HEK293 (cell line): ENCODE measurements at regions not wholly inside any gene's neighbourhood (a gene's known extent, or its start where the extent isn't known, plus 50 kb on each side); places are given as distances from the start of the nearest gene placed in this dataset.

Experiments
- CTCF ChIA-PET: fragments of 350-600 bp; formaldehyde crosslinking; extraction: SDS; loops from one replicate; lab custom pipeline; 2021; ENCODE audit warnings: antibody characterized with exemption; lab: Yijun Ruan, JAX
- POLR2A ChIA-PET: fragments of 300-600 bp; formaldehyde crosslinking; extraction: SDS; loops from one replicate; lab custom pipeline; 2020; ENCODE audit warnings: antibody characterized with exemption, inconsistent platforms; lab: Yijun Ruan, JAX
- H3K27ac ChIP-seq: fragments of 200-500 bp; sonication (Bioruptor generic); 2 replicates; pipeline ENCODE4 v1.5.1; 2014; ENCODE audit warnings: low read depth, low read length, control low read depth, inconsistent platforms; ENCODE audit errors: extremely low read depth
- H3K36me3 ChIP-seq, 2 experiments: fragments of 200-500 bp in 1 of 2; sonication (Bioruptor generic) in 1 of 2; 1 replicate in 1 of 2; 2 replicates in 1 of 2; pipeline ENCODE4 v1.5.1; 2014 to 2017; ENCODE audit warnings: inconsistent platforms in 2 of 2, low read length in 2 of 2; ENCODE audit not compliant: control insufficient read depth in 2 of 2, insufficient read depth in 1 of 2
- H3K4me1 ChIP-seq: fragments of 200-500 bp; sonication (Bioruptor generic); 2 replicates; pipeline ENCODE4 v1.5.1; 2014; ENCODE audit warnings: mild to moderate bottlenecking, low read length, inconsistent platforms; ENCODE audit not compliant: control insufficient read depth, insufficient read depth
- H3K4me3 ChIP-seq: 2 replicates; pipeline ENCODE4 v1.5.1; 2011; ENCODE audit warnings: low read depth, mild to moderate bottlenecking, control low read depth, low read length, moderate library complexity
- H3K9me3 ChIP-seq: fragments of 200-500 bp; sonication (Bioruptor generic); 2 replicates; pipeline ENCODE4 v1.5.1; 2014; ENCODE audit warnings: low read depth, low read length, inconsistent platforms; ENCODE audit not compliant: control insufficient read depth, insufficient read depth
- GLIS1 ChIP-seq: fragments of 450-650 bp; formaldehyde crosslinking; IDR thresholded peaks from 2 replicates; pipeline ENCODE4 v1.5.1; 2016; ENCODE audit warnings: missing biosample characterization, missing genetic modification characterization
- HOXC10 ChIP-seq: sonication (generic); formaldehyde crosslinking; IDR thresholded peaks from 2 replicates; pipeline ENCODE4 v1.8.1; 2023; ENCODE audit warnings: mild to moderate bottlenecking, missing genetic modification reagents
- HOXD13 ChIP-seq: sonication (generic); formaldehyde crosslinking; IDR thresholded peaks from 2 replicates; pipeline ENCODE4 v1.8.0; 2022; ENCODE audit warnings: missing genetic modification reagents, borderline replicate concordance
- ZBTB1 ChIP-seq: fragments of 450-650 bp; formaldehyde crosslinking; IDR thresholded peaks from 2 replicates; pipeline ENCODE4 v1.5.1; 2016; ENCODE audit warnings: missing biosample characterization, missing genetic modification characterization
- ZBTB8A ChIP-seq: fragments of 450-650 bp; formaldehyde crosslinking; IDR thresholded peaks from 2 replicates; pipeline ENCODE4 v1.5.1; 2016; ENCODE audit warnings: missing biosample characterization, missing genetic modification characterization
- ZNF121 ChIP-seq: fragments of 450-650 bp; formaldehyde crosslinking; IDR thresholded peaks from 2 replicates; pipeline ENCODE4 v1.5.1; 2016; ENCODE audit warnings: missing biosample characterization, missing genetic modification characterization
- ZNF157 ChIP-seq: fragments of 450-650 bp; formaldehyde crosslinking; IDR thresholded peaks from 2 replicates; pipeline ENCODE4 v1.5.1; 2016; ENCODE audit warnings: missing biosample characterization, missing genetic modification characterization
- ZNF16 ChIP-seq: fragments of 450-650 bp; formaldehyde crosslinking; IDR thresholded peaks from 2 replicates; pipeline ENCODE4 v1.5.1; 2016; ENCODE audit warnings: low read depth, missing biosample characterization, missing genetic modification characterization
- ZNF221 ChIP-seq: fragments of 450-650 bp; formaldehyde crosslinking; IDR thresholded peaks from 2 replicates; pipeline ENCODE4 v1.5.1; 2017; ENCODE audit warnings: missing biosample characterization, missing genetic modification characterization, borderline replicate concordance
- ZNF335 ChIP-seq: fragments of 450-650 bp; formaldehyde crosslinking; conservative IDR thresholded peaks from 2 replicates; pipeline ENCODE4 v1.5.1; 2016; ENCODE audit warnings: missing biosample characterization, missing genetic modification characterization
- ZNF341 ChIP-seq: fragments of 450-650 bp; formaldehyde crosslinking; IDR thresholded peaks from 2 replicates; pipeline ENCODE4; 2016; ENCODE audit warnings: low read depth, missing biosample characterization, missing genetic modification characterization
- ZNF366 ChIP-seq: fragments of 450-650 bp; formaldehyde crosslinking; conservative IDR thresholded peaks from 2 replicates; pipeline ENCODE4 v1.5.1; 2016; ENCODE audit warnings: missing biosample characterization, missing genetic modification characterization
- ZNF433 ChIP-seq: fragments of 450-650 bp; formaldehyde crosslinking; IDR thresholded peaks from 2 replicates; pipeline ENCODE4 v1.5.1; 2016; ENCODE audit warnings: missing biosample characterization, missing genetic modification characterization, low read depth
- ZNF510 ChIP-seq: fragments of 450-650 bp; formaldehyde crosslinking; IDR thresholded peaks from 2 replicates; pipeline ENCODE4 v1.5.1; 2018; ENCODE audit warnings: mild to moderate bottlenecking, missing genetic modification characterization, missing biosample characterization; ENCODE audit not compliant: insufficient replicate concordance
- ZNF529 ChIP-seq: fragments of 450-650 bp; formaldehyde crosslinking; IDR thresholded peaks from 2 replicates; pipeline ENCODE4 v1.5.1; 2017; ENCODE audit warnings: missing genetic modification characterization, missing biosample characterization; ENCODE audit not compliant: insufficient replicate concordance
- ZNF548 ChIP-seq: fragments of 450-650 bp; formaldehyde crosslinking; IDR thresholded peaks from 2 replicates; pipeline ENCODE4 v1.5.1; 2016; ENCODE audit warnings: missing biosample characterization, missing genetic modification characterization
- ZNF560 ChIP-seq: fragments of 450-650 bp; formaldehyde crosslinking; IDR thresholded peaks from 2 replicates; pipeline ENCODE4 v1.5.1; 2017; ENCODE audit warnings: missing biosample characterization, missing genetic modification characterization, borderline replicate concordance
- ZNF658 ChIP-seq: fragments of 450-650 bp; formaldehyde crosslinking; IDR thresholded peaks from 2 replicates; pipeline ENCODE4; 2016; ENCODE audit warnings: missing biosample characterization, missing genetic modification characterization
- ZNF664 ChIP-seq: fragments of 450-650 bp; formaldehyde crosslinking; IDR thresholded peaks from 2 replicates; pipeline ENCODE4 v1.5.1; 2016; ENCODE audit warnings: missing biosample characterization, missing genetic modification characterization
- ZNF670 ChIP-seq: fragments of 450-650 bp; formaldehyde crosslinking; IDR thresholded peaks from 2 replicates; pipeline ENCODE4 v1.5.1; 2016; ENCODE audit warnings: missing biosample characterization, missing genetic modification characterization, low read depth
- ZNF768 ChIP-seq: fragments of 450-650 bp; formaldehyde crosslinking; IDR thresholded peaks from 2 replicates; pipeline ENCODE4 v1.5.1; 2018; ENCODE audit warnings: missing biosample characterization, mild to moderate bottlenecking, missing genetic modification characterization
- ZNF785 ChIP-seq: fragments of 450-650 bp; formaldehyde crosslinking; IDR thresholded peaks from 2 replicates; pipeline ENCODE4 v1.5.1; 2016; ENCODE audit warnings: missing biosample characterization, missing genetic modification characterization
- TF ChIP-seq, protein P1 (sequence below): fragments of 450-650 bp; formaldehyde crosslinking; IDR thresholded peaks from 2 replicates; pipeline ENCODE4 v1.5.1; 2016; ENCODE audit warnings: missing biosample characterization, missing genetic modification characterization
- TF ChIP-seq, protein P2 (sequence below): fragments of 450-650 bp; formaldehyde crosslinking; IDR thresholded peaks from 2 replicates; pipeline ENCODE4 v1.5.1; 2017; ENCODE audit warnings: missing biosample characterization, missing genetic modification characterization
- TF ChIP-seq, protein P3 (sequence below): fragments of 450-650 bp; formaldehyde crosslinking; IDR thresholded peaks from 2 replicates; pipeline ENCODE4 v1.5.1; 2017; ENCODE audit warnings: missing biosample characterization, missing genetic modification characterization
- TF ChIP-seq, protein P4 (sequence below): fragments of 450-650 bp; formaldehyde crosslinking; conservative IDR thresholded peaks from 2 replicates; pipeline ENCODE4 v1.5.1; 2016; ENCODE audit warnings: low read depth, missing biosample characterization, missing genetic modification characterization

DNA sequence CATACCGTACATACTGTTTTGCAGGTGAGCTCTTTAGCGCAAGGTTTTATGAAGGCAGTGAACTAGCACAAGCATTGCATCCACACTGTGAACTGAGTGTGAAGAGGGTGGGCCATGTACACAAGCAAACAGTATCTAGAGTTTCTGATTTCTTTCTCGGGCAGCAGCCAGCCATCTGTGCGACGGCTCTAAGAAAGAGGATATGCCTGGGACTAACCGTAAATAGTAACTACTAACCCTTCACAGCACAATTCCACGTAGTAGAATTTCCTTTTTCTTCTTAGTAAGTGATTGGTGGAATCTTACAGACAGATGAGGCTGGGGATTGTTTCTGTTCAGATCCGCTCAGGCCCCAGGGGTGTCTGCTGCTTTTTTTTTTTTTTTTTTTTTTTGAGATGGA, 89.0 kb downstream of the DRD1 start:
- H3K4me3 ChIP-seq, result no peak overlapping the region
- no peaks in the 10 kb centered on the region for H3K36me3 ChIP-seq
- CTCF ChIA-PET, result no interaction called here
- TF ChIP-seq, protein P1, sequence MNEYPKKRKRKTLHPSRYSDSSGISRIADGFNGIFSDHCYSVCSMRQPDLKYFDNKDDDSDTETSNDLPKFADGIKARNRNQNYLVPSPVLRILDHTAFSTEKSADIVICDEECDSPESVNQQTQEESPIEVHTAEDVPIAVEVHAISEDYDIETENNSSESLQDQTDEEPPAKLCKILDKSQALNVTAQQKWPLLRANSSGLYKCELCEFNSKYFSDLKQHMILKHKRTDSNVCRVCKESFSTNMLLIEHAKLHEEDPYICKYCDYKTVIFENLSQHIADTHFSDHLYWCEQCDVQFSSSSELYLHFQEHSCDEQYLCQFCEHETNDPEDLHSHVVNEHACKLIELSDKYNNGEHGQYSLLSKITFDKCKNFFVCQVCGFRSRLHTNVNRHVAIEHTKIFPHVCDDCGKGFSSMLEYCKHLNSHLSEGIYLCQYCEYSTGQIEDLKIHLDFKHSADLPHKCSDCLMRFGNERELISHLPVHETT, result no peak
- TF ChIP-seq ZNF768 (no peak), ZNF529 (tag by site-specific recombination) (no peak), ZNF658 (no peak), ZBTB1 (tag by site-specific recombination) (no peak), ZNF16 (no peak), HOXC10 (CRISPR knock-in tag) (no peak), HOXD13 (CRISPR knock-in tag) (no peak), ZNF664 (no peak), ZNF670 (tag by site-specific recombination) (no peak)
- TF ChIP-seq, protein P2, sequence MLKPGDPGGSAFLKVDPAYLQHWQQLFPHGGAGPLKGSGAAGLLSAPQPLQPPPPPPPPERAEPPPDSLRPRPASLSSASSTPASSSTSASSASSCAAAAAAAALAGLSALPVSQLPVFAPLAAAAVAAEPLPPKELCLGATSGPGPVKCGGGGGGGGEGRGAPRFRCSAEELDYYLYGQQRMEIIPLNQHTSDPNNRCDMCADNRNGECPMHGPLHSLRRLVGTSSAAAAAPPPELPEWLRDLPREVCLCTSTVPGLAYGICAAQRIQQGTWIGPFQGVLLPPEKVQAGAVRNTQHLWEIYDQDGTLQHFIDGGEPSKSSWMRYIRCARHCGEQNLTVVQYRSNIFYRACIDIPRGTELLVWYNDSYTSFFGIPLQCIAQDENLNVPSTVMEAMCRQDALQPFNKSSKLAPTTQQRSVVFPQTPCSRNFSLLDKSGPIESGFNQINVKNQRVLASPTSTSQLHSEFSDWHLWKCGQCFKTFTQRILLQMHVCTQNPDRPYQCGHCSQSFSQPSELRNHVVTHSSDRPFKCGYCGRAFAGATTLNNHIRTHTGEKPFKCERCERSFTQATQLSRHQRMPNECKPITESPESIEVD (tag by site-specific recombination), result no peak
- TF ChIP-seq, protein P3, sequence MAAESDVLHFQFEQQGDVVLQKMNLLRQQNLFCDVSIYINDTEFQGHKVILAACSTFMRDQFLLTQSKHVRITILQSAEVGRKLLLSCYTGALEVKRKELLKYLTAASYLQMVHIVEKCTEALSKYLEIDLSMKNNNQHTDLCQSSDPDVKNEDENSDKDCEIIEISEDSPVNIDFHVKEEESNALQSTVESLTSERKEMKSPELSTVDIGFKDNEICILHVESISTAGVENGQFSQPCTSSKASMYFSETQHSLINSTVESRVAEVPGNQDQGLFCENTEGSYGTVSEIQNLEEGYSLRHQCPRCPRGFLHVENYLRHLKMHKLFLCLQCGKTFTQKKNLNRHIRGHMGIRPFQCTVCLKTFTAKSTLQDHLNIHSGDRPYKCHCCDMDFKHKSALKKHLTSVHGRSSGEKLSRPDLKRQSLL (tag by site-specific recombination), result no peak
- H3K4me1 ChIP-seq, result no peaks in the 10 kb centered on the region
- no peaks in the 10 kb centered on the region for H3K9me3 ChIP-seq
- H3K27ac ChIP-seq, result no peak overlapping the region
- POLR2A ChIA-PET, result no interaction called here

DNA sequence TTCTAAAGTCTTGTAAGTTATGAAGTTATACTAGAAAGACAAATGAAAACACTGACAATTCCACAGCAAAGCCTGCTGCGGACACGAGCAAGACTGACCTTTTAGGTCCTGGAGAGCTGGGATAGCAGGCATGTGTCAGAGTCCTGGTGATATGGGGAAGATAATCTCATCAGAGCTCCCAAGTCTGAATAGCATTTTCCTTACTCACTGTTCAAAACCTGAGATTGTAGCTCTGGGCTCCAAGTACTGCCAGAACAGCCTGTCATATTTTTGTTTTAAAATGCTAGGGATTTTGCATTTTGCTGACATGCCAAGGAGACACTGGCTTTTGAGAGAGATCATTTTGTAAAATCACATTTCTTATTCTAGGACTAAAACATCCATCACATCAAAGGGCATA, 90.1 kb downstream of the DRD1 start:
- TF ChIP-seq ZNF510 (tag by site-specific recombination) (no peak), ZNF768 (no peak), ZNF560 (tag by site-specific recombination) (no peak)
- no peak overlapping the region for H3K4me3 ChIP-seq
- no peaks in the 10 kb centered on the region for H3K9me3 ChIP-seq
- no peaks in the 10 kb centered on the region for H3K4me1 ChIP-seq
- no peak overlapping the region for H3K27ac ChIP-seq
- CTCF ChIA-PET, result interaction anchor here (0.6 kb wide), 1 partner anchor 90 kb away, joined by 4 read pairs; the partner anchor contains the start of gene DRD1
- POLR2A ChIA-PET, result no interaction called here
- no peaks in the 10 kb centered on the region for H3K36me3 ChIP-seq

DNA sequence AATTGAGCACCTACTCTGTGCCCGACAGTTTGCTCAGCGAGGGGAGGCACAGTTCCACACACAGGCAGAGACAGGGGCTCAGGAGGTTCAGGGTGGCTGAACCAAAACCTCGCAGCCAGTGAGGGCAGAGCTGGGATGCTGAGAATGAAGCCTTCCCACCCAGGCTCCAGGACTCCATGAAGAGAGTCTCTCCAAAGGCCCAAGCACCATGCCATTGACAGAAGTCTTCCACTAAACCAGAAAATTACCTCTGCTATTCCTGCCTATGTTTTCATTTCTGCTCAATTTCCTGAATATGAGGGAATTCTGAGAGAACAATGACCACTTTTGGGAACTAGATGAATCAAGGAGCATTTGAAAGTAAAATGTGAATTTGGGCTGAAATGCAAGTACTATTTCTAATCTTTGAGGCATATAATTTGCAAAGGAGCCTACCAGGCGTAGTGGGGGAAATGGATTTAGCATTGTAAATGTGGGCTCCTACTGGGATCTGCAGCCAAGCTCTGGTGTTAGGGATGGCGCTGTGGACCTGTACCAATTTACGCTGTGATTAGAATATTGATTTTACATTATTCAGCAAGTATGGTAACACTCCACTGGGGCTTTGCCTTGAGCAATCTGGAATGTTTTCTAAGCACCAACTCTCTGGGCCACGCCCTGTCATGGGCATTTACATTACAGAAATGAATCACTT, 91.9 kb downstream of the DRD1 start:
- H3K36me3 ChIP-seq, result no peaks in the 10 kb centered on the region
- H3K4me1 ChIP-seq, result peaks cover under 1% of the 10 kb centered on the region
- CTCF ChIA-PET, result no interaction called here
- no peak overlapping the region for H3K4me3 ChIP-seq
- H3K27ac ChIP-seq, result no peak overlapping the region
- H3K9me3 ChIP-seq, result no peaks in the 10 kb centered on the region
- POLR2A ChIA-PET, result no interaction called here
- TF ChIP-seq ZNF157 (tag by site-specific recombination), result no peak
- TF ChIP-seq ZNF221, result no peak
- TF ChIP-seq ZNF335 (tag by site-specific recombination), result no peak
- no peak for TF ChIP-seq GLIS1 (tag by site-specific recombination)
- TF ChIP-seq, protein P4, sequence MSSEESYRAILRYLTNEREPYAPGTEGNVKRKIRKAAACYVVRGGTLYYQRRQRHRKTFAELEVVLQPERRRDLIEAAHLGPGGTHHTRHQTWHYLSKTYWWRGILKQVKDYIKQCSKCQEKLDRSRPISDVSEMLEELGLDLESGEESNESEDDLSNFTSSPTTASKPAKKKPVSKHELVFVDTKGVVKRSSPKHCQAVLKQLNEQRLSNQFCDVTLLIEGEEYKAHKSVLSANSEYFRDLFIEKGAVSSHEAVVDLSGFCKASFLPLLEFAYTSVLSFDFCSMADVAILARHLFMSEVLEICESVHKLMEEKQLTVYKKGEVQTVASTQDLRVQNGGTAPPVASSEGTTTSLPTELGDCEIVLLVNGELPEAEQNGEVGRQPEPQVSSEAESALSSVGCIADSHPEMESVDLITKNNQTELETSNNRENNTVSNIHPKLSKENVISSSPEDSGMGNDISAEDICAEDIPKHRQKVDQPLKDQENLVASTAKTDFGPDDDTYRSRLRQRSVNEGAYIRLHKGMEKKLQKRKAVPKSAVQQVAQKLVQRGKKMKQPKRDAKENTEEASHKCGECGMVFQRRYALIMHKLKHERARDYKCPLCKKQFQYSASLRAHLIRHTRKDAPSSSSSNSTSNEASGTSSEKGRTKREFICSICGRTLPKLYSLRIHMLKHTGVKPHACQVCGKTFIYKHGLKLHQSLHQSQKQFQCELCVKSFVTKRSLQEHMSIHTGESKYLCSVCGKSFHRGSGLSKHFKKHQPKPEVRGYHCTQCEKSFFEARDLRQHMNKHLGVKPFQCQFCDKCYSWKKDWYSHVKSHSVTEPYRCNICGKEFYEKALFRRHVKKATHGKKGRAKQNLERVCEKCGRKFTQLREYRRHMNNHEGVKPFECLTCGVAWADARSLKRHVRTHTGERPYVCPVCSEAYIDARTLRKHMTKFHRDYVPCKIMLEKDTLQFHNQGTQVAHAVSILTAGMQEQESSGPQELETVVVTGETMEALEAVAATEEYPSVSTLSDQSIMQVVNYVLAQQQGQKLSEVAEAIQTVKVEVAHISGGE (tag by site-specific recombination), result no peak
- TF ChIP-seq ZNF433 (tag by site-specific recombination), result no peak
- no peak for TF ChIP-seq ZNF341 (tag by site-specific recombination)
- no peak for TF ChIP-seq ZNF785 (tag by site-specific recombination)
- no peak for TF ChIP-seq ZNF121 (tag by site-specific recombination)
- TF ChIP-seq ZNF548, result no peak
- no peak for TF ChIP-seq ZBTB8A (tag by site-specific recombination)
- no peak for TF ChIP-seq ZNF366 (tag by site-specific recombination)
